ENCODE measurements at regions not wholly inside any gene's neighbourhood (a gene's known extent, or its start where the extent isn't known, plus 50 kb on each side); places are given as distances from the start of the nearest gene placed in this dataset.

DNA sequence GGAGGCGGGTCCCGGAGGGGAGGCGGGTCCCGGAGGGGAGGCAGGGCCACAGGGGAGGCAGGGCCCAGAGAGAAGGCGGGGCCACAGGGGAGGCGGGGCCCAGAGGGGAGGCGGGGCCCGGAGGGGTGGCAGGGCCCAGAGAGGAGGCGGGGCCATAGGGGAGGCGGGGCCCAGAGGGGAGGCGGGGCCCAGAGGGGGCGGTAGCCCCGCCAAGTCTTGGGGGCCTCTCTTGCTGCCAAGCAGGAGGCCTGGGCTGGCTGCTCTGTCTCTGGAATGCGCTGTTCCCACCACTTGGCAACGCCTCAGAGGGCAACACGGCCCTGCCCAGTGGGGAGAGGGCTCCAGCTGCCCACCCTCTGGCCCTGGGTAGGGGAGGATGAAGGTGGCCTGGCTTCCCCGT lies 80.5 kb downstream of the YTHDF1 start:
- no peak for TF ChIP-seq SMARCC2 (IDR thresholded peaks at IDR 0.05; ENCODE audit: low read depth)
- TF ChIP-seq RB1 (IDR thresholded peaks at IDR 0.05; ENCODE audit: low read depth) = no peak
- no peak for TF ChIP-seq GATAD2B (IDR thresholded peaks at IDR 0.05; ENCODE audit: borderline replicate concordance)
- TF ChIP-seq, protein P1, sequence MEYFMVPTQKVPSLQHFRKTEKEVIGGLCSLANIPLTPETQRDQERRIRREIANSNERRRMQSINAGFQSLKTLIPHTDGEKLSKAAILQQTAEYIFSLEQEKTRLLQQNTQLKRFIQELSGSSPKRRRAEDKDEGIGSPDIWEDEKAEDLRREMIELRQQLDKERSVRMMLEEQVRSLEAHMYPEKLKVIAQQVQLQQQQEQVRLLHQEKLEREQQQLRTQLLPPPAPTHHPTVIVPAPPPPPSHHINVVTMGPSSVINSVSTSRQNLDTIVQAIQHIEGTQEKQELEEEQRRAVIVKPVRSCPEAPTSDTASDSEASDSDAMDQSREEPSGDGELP (CRISPR knock-in tag; IDR thresholded peaks at IDR 0.05; ENCODE audit: borderline replicate concordance) = no peak
- TF ChIP-seq RBM15 (IDR thresholded peaks at IDR 0.05; ENCODE audit: insufficient read depth, low read length) = no peak
- TF ChIP-seq ZNF324 (CRISPR knock-in tag; IDR thresholded peaks at IDR 0.05) = no peak
- no peak for TF ChIP-seq ZFP36 (IDR thresholded peaks at IDR 0.05; ENCODE audit: low read depth, low read length, partially characterized antibody)
- no peak for TF ChIP-seq SIX5 (IDR thresholded peaks at IDR 0.05; ENCODE audit: borderline replicate concordance in 1 of 2, insufficient read depth in 1 of 2, low read depth in 1 of 2, low read length in 2 of 2)
- TF ChIP-seq, protein P2, sequence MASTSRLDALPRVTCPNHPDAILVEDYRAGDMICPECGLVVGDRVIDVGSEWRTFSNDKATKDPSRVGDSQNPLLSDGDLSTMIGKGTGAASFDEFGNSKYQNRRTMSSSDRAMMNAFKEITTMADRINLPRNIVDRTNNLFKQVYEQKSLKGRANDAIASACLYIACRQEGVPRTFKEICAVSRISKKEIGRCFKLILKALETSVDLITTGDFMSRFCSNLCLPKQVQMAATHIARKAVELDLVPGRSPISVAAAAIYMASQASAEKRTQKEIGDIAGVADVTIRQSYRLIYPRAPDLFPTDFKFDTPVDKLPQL (IDR thresholded peaks at IDR 0.05; ENCODE audit: extremely low read depth, insufficient read length) = no peak
- TF ChIP-seq ZNF347 (CRISPR knock-in tag; IDR thresholded peaks at IDR 0.05; ENCODE audit: low read depth) = no peak
- TF ChIP-seq SIRT6 (IDR thresholded peaks at IDR 0.05; ENCODE audit: low read depth, low read length) = no peak
- no peak for TF ChIP-seq SAFB (IDR thresholded peaks at IDR 0.05; ENCODE audit: borderline replicate concordance, low read depth, low read length)
- no peak for TF ChIP-seq COPS2 (conservative IDR thresholded peaks at IDR 0.05)
- H3K9ac ChIP-seq (ENCODE audit: insufficient read depth in 1 of 2, low read depth in 2 of 2, low read length in 2 of 2) = no peak overlapping the region
- H3K27me3 ChIP-seq (ENCODE audit: control insufficient read depth in 2 of 2, insufficient read depth in 2 of 2, low read length in 2 of 2) = peaks cover 40 to 51% of the 10 kb centered on the region in 2 experiments
- FAIRE-seq (no peak), DNase-seq (ENCODE audit: extremely low read depth in 1 of 4, low spot score in 3 of 4) (peak; percentile 24 to 58 (median 44)), ATAC-seq (peak; percentile 55)
- H3K4me3 ChIP-seq = no peak overlapping the region
- no peaks in the 10 kb centered on the region for H3K36me3 ChIP-seq (ENCODE audit: control insufficient read depth, insufficient read depth, low read length)
- 29% methylated on average over 2 of the region's 17 CpGs for WGBS (ENCODE audit: insufficient coverage, low coverage, missing lambda C conversion rate)
- H3K4me1 ChIP-seq (replicated peaks in 1 of 2; ENCODE audit: control insufficient read depth in 2 of 2, insufficient read depth in 2 of 2, low read length in 2 of 2) = peaks cover 0 to 10% of the 10 kb centered on the region in 2 experiments; a peak in 1 of 5 replicates
- H2AFZ ChIP-seq (ENCODE audit: low read depth, low read length) = no peak overlapping the region
- H3K79me2 ChIP-seq (ENCODE audit: control insufficient read depth, insufficient read depth, low read length) = no peaks in the 10 kb centered on the region
- no peaks in the 10 kb centered on the region; the same call in 1 of the 2 replicates for H4K20me1 ChIP-seq (replicated peaks; ENCODE audit: control insufficient read depth, insufficient read depth, low read length)
- no peak overlapping the region for H3K4me2 ChIP-seq (ENCODE audit: insufficient read depth, low read length)
- in situ Hi-C loops (cut with MboI) (no loop called here), intact Hi-C loops (cut with micrococcal nuclease) (no loop called here)
- POLR2A ChIA-PET = no interaction called here
- CTCF ChIA-PET (ENCODE audit: low intra/inter-chr PET ratio) = no interaction called here
- no peaks in the 10 kb centered on the region for H3K9me1 ChIP-seq (ENCODE audit: control insufficient read depth, insufficient read depth, low read length)
- H3K9me3 ChIP-seq (replicated peaks; ENCODE audit: control insufficient read depth, insufficient read depth, low read depth, low read length) = no peaks in the 10 kb centered on the region
- no peak overlapping the region for H3K27ac ChIP-seq (ENCODE audit: extremely low read depth, low read depth, low read length)
- no TSS peak for BruUV-seq (replicated peaks)

Data from K562 (cell line).